Esophagus squamous epithelium (tissue), 5 donors: ENCODE measurements at regions not wholly inside any gene's neighbourhood (a gene's known extent, or its start where the extent isn't known, plus 50 kb on each side); places are given as distances from the start of the nearest gene placed in this dataset.

Experiments used
- DNase-seq: peaks from one replicate; lab custom pipeline; 2025; lab: John Stamatoyannopoulos, UW
- H3K27ac ChIP-seq, 4 donors: fragments of 200-600 bp; sonication (generic); one replicate each; pipeline ENCODE4 v1.5.1; 2016 to 2019; ENCODE audit warnings: mild to moderate bottlenecking in 1 of 4
- H3K27me3 ChIP-seq, 4 donors: fragments of 200-600 bp; sonication (generic); 1 replicate in 3 of 4; 2 replicates in 1 of 4; pipeline versions ENCODE4 v1.5.1 to v1.6.0; 2017 to 2021; ENCODE audit warnings: antibody characterized with exemption in 1 of 4
- H3K36me3 ChIP-seq, 3 donors: fragments of 200-600 bp; sonication (generic); one replicate each; pipeline ENCODE4 v1.5.1; 2016 to 2019
- H3K4me1 ChIP-seq, 3 donors: fragments of 200-600 bp; sonication (generic); one replicate each; pipeline ENCODE4 v1.5.1; 2017 to 2019
- H3K4me3 ChIP-seq, 4 donors: fragments of 200-600 bp; sonication (generic); 1 replicate in 3 of 4; 2 replicates in 1 of 4; pipeline ENCODE4 v1.5.1; 2016 to 2019; ENCODE audit warnings: mild to moderate bottlenecking in 2 of 4, moderate library complexity in 1 of 4
- H3K9me3 ChIP-seq, 3 donors: fragments of 200-600 bp; sonication (generic); one replicate each; pipeline ENCODE4 v1.5.1; 2016 to 2019
- CTCF ChIP-seq, 6 experiments: fragments of 450-650 bp in 4 of 6; fragments of 200-600 bp in 2 of 6; sonication (generic) in 2 of 6; IDR thresholded peaks; one replicate each; pipeline ENCODE4 v1.5.1; 2016 to 2019; ENCODE audit warnings: antibody characterized with exemption in 6 of 6, mild to moderate bottlenecking in 4 of 6, moderate library complexity in 4 of 6
- POLR2A ChIP-seq, 4 donors: fragments of 450-650 bp; IDR thresholded peaks; one replicate each; pipeline ENCODE4 v1.6.1; 2017; ENCODE audit warnings: antibody characterized with exemption in 4 of 4, mild to moderate bottlenecking in 4 of 4, moderate library complexity in 3 of 4
- WGBS, 2 donors: methylation state at CpG; one replicate each; pipeline ENCODE4 v1.1.5; 2018; 5-methylcytosine and 5-hydroxymethylcytosine counted together
- intact Hi-C: fragments of 100-400 bp; cut with DNase I; formaldehyde crosslinking; loops from one replicate; pipeline ENCODE4 v1.15.0; 2022
- donor health status: DM: yes; HTN: yes; CAD: no.

- H3K4me3 ChIP-seq = no peak overlapping the region
- no peaks in the 10 kb centered on the region for H3K9me3 ChIP-seq
- H3K36me3 ChIP-seq = no peaks in the 10 kb centered on the region
- no peak for TF ChIP-seq CTCF (IDR thresholded peaks at IDR 0.05)
- TF ChIP-seq POLR2A (IDR thresholded peaks at IDR 0.05) = no peak
- intact Hi-C loops = no loop called here
- WGBS, 2 donors = 78% methylated on average over 8 to 10 of the region's 10 CpGs
- no peak for DNase-seq
- H3K27ac ChIP-seq = no peak overlapping the region
- peaks cover 2 to 11% (median 9%) of the 10 kb centered on the region in 3 donors for H3K4me1 ChIP-seq
- H3K27me3 ChIP-seq = peaks cover 9 to 100% (median 14%) of the 10 kb centered on the region in 4 donors
Measured at GRCh38 chr7:155386608-155387007, 71.3 kb upstream of the EN2 start.

- Histone ChIP-seq H3K4me1 (peaks cover 0 to 6% (median 3%) of the 10 kb centered on the region in 3 donors), H3K4me3 (no peak overlapping the region), H3K9me3 (no peaks in the 10 kb centered on the region), H3K27me3 (peaks cover 3 to 100% (median 9%) of the 10 kb centered on the region in 4 donors), H3K27ac (no peak overlapping the region), H3K36me3 (no peaks in the 10 kb centered on the region)
- intact Hi-C loops = no loop called here
- no peak for TF ChIP-seq POLR2A (IDR thresholded peaks at IDR 0.05)
- no peak for TF ChIP-seq CTCF (IDR thresholded peaks at IDR 0.05)
- no peak for DNase-seq
- WGBS, 2 donors = 38 to 40% methylated on average over 5 to 6 of the region's 16 CpGs
Measured at GRCh38 chr7:155387066-155387620, 70.8 kb upstream of the EN2 start.

- 79 to 93% methylated on average over 2 to 3 of the region's 11 CpGs for WGBS, 2 donors
- Histone ChIP-seq H3K27me3 (peaks cover 0 to 100% (median 0%) of the 10 kb centered on the region in 4 donors), H3K36me3 (no peaks in the 10 kb centered on the region), H3K27ac (no peak overlapping the region), H3K4me3 (no peak overlapping the region), H3K4me1 (no peaks in the 10 kb centered on the region), H3K9me3 (no peaks in the 10 kb centered on the region)
- no peak for DNase-seq
- TF ChIP-seq POLR2A (IDR thresholded peaks at IDR 0.05) (no peak), CTCF (IDR thresholded peaks at IDR 0.05) (no peak)
- intact Hi-C loops = no loop called here
Measured at GRCh38 chr7:155388561-155388960, 69.4 kb upstream of the EN2 start.

- no peaks in the 10 kb centered on the region for H3K36me3 ChIP-seq
- H3K4me3 ChIP-seq = no peak overlapping the region
- TF ChIP-seq POLR2A (IDR thresholded peaks at IDR 0.05) (no peak), CTCF (IDR thresholded peaks at IDR 0.05) (no peak)
- intact Hi-C loops = no loop called here
- H3K27ac ChIP-seq = no peak overlapping the region
- WGBS, 2 donors = 74 to 81% methylated on average over 3 to 8 of the region's 8 CpGs
- no peak for DNase-seq
- peaks cover 0 to 98% (median 0%) of the 10 kb centered on the region in 4 donors for H3K27me3 ChIP-seq
- no peaks in the 10 kb centered on the region for H3K4me1 ChIP-seq
- H3K9me3 ChIP-seq = no peaks in the 10 kb centered on the region
Measured at GRCh38 chr7:155391414-155391813, 66.5 kb upstream of the EN2 start.

GRCh38 chr7:155392726-155393570 is 65.0 kb upstream of the EN2 start:
- Histone ChIP-seq H3K4me1 (no peaks in the 10 kb centered on the region), H3K27ac (no peak overlapping the region), H3K4me3 (no peak overlapping the region), H3K36me3 (no peaks in the 10 kb centered on the region), H3K9me3 (no peaks in the 10 kb centered on the region), H3K27me3 (peaks cover 0 to 91% (median 0%) of the 10 kb centered on the region in 4 donors)
- intact Hi-C loops = no loop called here
- WGBS, 2 donors = 49 to 54% methylated on average over 8 of the region's 11 CpGs
- TF ChIP-seq CTCF (IDR thresholded peaks at IDR 0.05) = no peak
- no peak for TF ChIP-seq POLR2A (IDR thresholded peaks at IDR 0.05)
- no peak for DNase-seq
